Activated CD4-positive, alpha-beta T cell treated with anti-CD3 and anti-CD28 coated beads for 48 hours (primary cell): ENCODE measurements at regions not wholly inside any gene's neighbourhood (a gene's known extent, or its start where the extent isn't known, plus 50 kb on each side); places are given as distances from the start of the nearest gene placed in this dataset.

Experiments
- DNase-seq: peaks from one replicate; pipeline ENCODE4 v3.0.0-alpha.2; 2020

DNA sequence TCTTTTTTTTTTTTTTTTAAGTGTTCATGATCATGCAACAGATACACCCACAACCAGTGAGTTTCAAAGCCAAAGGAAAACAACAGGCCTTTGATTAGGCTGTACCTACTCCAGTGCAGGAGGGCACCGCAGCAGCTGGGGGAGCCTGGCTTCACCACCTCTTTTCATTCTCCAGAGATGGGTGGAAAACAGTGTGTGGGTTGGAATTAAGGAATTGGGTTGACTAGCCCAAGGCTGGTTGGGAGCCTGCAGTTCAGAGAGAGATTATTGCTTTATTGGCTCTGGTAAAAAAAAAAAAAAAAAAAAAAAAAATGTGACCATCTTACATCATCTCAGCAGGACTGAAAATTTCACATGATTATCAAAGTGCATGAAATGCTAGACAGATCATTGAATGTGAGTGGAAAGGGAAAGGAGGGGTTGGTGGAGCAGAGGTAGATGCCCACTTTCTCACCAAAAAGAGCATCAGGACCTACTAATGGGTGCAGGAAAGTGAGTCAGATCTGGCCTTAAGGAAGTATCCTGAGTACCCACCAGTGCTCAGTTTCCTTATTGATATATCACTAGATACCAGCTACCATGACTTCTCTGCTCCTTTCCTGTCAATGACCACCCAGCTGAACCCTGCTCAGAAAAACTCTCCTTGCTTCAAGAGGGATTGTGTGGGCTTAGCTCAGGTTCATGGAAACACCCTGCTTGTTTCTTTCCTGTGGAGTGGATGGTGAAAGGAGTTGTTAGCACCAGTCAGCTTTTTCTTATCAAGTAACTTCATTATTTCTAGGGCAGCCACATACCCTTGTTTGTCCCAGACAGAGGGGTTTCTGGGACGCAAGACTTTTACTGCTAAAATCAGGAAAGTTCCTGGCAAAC is 54.8 kb upstream of the DYRK2 start:
- no peak for DNase-seq

DNA sequence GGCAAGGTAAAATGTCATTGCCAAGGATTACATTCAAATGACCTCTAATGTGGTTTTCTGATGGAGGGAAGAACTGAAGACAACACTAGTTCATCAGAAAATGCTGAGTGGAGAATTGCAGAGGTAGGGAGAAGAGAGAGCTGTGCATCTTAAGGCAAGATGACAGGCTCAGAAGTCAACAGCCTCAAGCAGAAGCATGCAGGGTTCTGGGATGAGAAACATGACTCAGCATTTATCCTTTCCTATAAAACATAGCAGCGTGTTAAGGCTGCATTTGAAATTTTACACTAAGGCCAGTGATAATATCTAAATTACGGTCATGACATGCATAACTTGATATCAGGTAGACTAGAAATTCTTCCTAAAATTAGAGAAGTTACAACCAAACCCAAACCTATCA is 53.7 kb upstream of the DYRK2 start:
- DNase-seq = no peak

- no peak for DNase-seq
Measured at GRCh38 chr12:67595365-67595764, 53.2 kb upstream of the DYRK2 start.

GRCh38 chr12:67598598-67598997 is 49.9 kb upstream of the DYRK2 start:
- no peak for DNase-seq
